H9 (cell line): ENCODE measurements at regions not wholly inside any gene's neighbourhood (a gene's known extent, or its start where the extent isn't known, plus 50 kb on each side); places are given as distances from the start of the nearest gene placed in this dataset.

Experiments used
- DNase-seq: peaks from one replicate; pipeline ENCODE4 v3.0.0-alpha.2; 2017
- H2AFZ ChIP-seq: one replicate; pipeline ENCODE4 v1.6.1; 2013; ENCODE audit warnings: mild to moderate bottlenecking, low read length, control low read depth, moderate library complexity
- H2AK5ac ChIP-seq: 2 replicates; pipeline ENCODE4 v1.6.1; 2013; ENCODE audit warnings: low read length, control low read depth, mixed read lengths; ENCODE audit not compliant: insufficient read length
- H2BK120ac ChIP-seq: one replicate; pipeline ENCODE4 v1.6.1; 2013; ENCODE audit warnings: low read depth, mild to moderate bottlenecking, low read length, control low read depth, inconsistent platforms; ENCODE audit not compliant: poor library complexity, severe bottlenecking
- H2BK12ac ChIP-seq: 2 replicates; pipeline ENCODE4 v1.6.1; 2013; ENCODE audit warnings: low read length, control low read depth, mixed read lengths, low read depth; ENCODE audit not compliant: insufficient read length
- H2BK15ac ChIP-seq: 2 replicates; pipeline ENCODE4 v1.6.1; 2013; ENCODE audit warnings: low read depth, low read length, control low read depth
- H2BK20ac ChIP-seq: one replicate; pipeline ENCODE4 v1.6.1; 2013; ENCODE audit warnings: low read depth, mild to moderate bottlenecking, low read length, control low read depth, inconsistent platforms; ENCODE audit not compliant: poor library complexity, severe bottlenecking
- H2BK5ac ChIP-seq: 2 replicates; pipeline ENCODE4 v1.6.1; 2013; ENCODE audit warnings: low read length, control low read depth, mixed read lengths; ENCODE audit not compliant: insufficient read length
- H3K14ac ChIP-seq: 2 replicates; pipeline ENCODE4 v1.6.1; 2013; ENCODE audit warnings: low read length, control low read depth; ENCODE audit not compliant: insufficient read depth
- H3K18ac ChIP-seq: 2 replicates; pipeline ENCODE4 v1.6.1; 2013; ENCODE audit warnings: low read depth, mild to moderate bottlenecking, mixed read lengths, low read length, control low read depth; ENCODE audit not compliant: insufficient read length
- H3K23ac ChIP-seq: 2 replicates; pipeline ENCODE4 v1.6.1; 2013; ENCODE audit warnings: low read length, control low read depth, mixed read lengths, low read depth; ENCODE audit not compliant: insufficient read length
- H3K23me2 ChIP-seq: 2 replicates; pipeline ENCODE4 v1.6.1; 2013; ENCODE audit warnings: low read depth, mild to moderate bottlenecking, mixed read lengths, low read length, control low read depth; ENCODE audit not compliant: insufficient read length, poor library complexity, severe bottlenecking
- H3K27ac ChIP-seq: 2 replicates; pipeline ENCODE4 v1.5.1; 2013; ENCODE audit warnings: low read length, control low read depth, mixed read lengths, low read depth; ENCODE audit not compliant: insufficient read length
- H3K27me3 ChIP-seq: 2 replicates; pipeline ENCODE4 v1.6.1; 2013; ENCODE audit warnings: low read length, control low read depth, inconsistent platforms; ENCODE audit not compliant: insufficient read depth
- H3K4ac ChIP-seq: 2 replicates; pipeline ENCODE4 v1.6.1; 2013; ENCODE audit warnings: low read depth, mild to moderate bottlenecking, control low read depth, inconsistent platforms, low read length, moderate library complexity
- H3K4me1 ChIP-seq: 2 replicates; pipeline ENCODE4 v1.6.1; 2013; ENCODE audit warnings: low read length, control low read depth, inconsistent platforms; ENCODE audit not compliant: insufficient read depth
- H3K4me2 ChIP-seq: 2 replicates; pipeline ENCODE4 v1.6.1; 2013; ENCODE audit warnings: low read length, control low read depth, mixed read lengths; ENCODE audit not compliant: insufficient read length, insufficient read depth
- H3K56ac ChIP-seq: 2 replicates; pipeline ENCODE4 v1.6.1; 2013; ENCODE audit warnings: low read depth, mild to moderate bottlenecking, mixed read lengths, low read length, control low read depth; ENCODE audit not compliant: insufficient read length
- H3K79me1 ChIP-seq: 2 replicates; pipeline ENCODE4 v1.6.1; 2013; ENCODE audit warnings: low read depth, mild to moderate bottlenecking, moderate library complexity, low read length, control low read depth, inconsistent platforms; ENCODE audit not compliant: insufficient read depth, poor library complexity, severe bottlenecking
- H3K79me2 ChIP-seq: 2 replicates; pipeline ENCODE4 v1.6.1; 2013; ENCODE audit warnings: low read length, control low read depth, inconsistent platforms; ENCODE audit not compliant: insufficient read depth
- H3K9ac ChIP-seq: 2 replicates; pipeline ENCODE4 v1.6.1; 2013; ENCODE audit warnings: low read length, control low read depth, mixed read lengths; ENCODE audit not compliant: insufficient read length; ENCODE audit errors: extremely low read depth
- H3K9me3 ChIP-seq: one replicate; pipeline ENCODE4 v1.6.1; 2013; ENCODE audit warnings: low read depth, low read length, inconsistent platforms; ENCODE audit not compliant: control insufficient read depth
- H3T11ph ChIP-seq: one replicate; pipeline ENCODE4 v1.6.1; 2013; ENCODE audit warnings: mild to moderate bottlenecking, low read length, control low read depth, inconsistent platforms
- H4K20me1 ChIP-seq: one replicate; pipeline ENCODE4 v1.6.1; 2013; ENCODE audit not compliant: control insufficient read depth, insufficient read length, insufficient read depth
- H4K5ac ChIP-seq: 2 replicates; pipeline ENCODE4 v1.6.1; 2013; ENCODE audit warnings: low read depth, mild to moderate bottlenecking, mixed read lengths, low read length, control low read depth; ENCODE audit not compliant: insufficient read length
- H4K8ac ChIP-seq: replicated peaks from 2 replicates; pipeline ENCODE4 v1.6.1; 2013; ENCODE audit warnings: low read length, control low read depth, mixed read lengths, low read depth; ENCODE audit not compliant: insufficient read length
- H4K91ac ChIP-seq: 2 replicates; pipeline ENCODE4 v1.6.1; 2013; ENCODE audit warnings: low read depth, mild to moderate bottlenecking, moderate library complexity, mixed read lengths, low read length, control low read depth; ENCODE audit not compliant: insufficient read length
- H3K27ac Mint-ChIP-seq, 3 experiments: 2 replicates in 2 of 3; 3 replicates in 1 of 3; pipeline ENCODE4 v1.8.0; 2020 to 2021; ENCODE audit warnings: mixed read lengths in 3 of 3, mild to moderate bottlenecking in 1 of 3, moderate library complexity in 1 of 3
- H3K27me3 Mint-ChIP-seq: 2 replicates; pipeline ENCODE4 v1.8.0; 2021; ENCODE audit warnings: low read depth, mild to moderate bottlenecking, moderate library complexity, mixed read lengths
- H3K36me3 Mint-ChIP-seq, 3 experiments: 2 replicates in 2 of 3; 3 replicates in 1 of 3; pipeline ENCODE4 v1.8.0; 2020 to 2021; ENCODE audit warnings: low read depth in 3 of 3, mixed read lengths in 3 of 3; ENCODE audit not compliant: insufficient read depth in 1 of 3
- H3K4me1 Mint-ChIP-seq, 2 experiments: 2 replicates each; pipeline ENCODE4 v1.8.0; 2020; ENCODE audit warnings: mixed read lengths in 2 of 2
- H3K4me3 Mint-ChIP-seq, 2 experiments: 2 replicates in 1 of 2; 3 replicates in 1 of 2; pipeline ENCODE4 v1.8.0; 2020 to 2021; ENCODE audit warnings: mild to moderate bottlenecking in 2 of 2, mixed read lengths in 2 of 2, moderate library complexity in 1 of 2
- H3K9me3 Mint-ChIP-seq, 2 experiments: 2 replicates in 1 of 2; 3 replicates in 1 of 2; pipeline ENCODE4 v1.8.0; 2020; ENCODE audit warnings: mild to moderate bottlenecking in 2 of 2, mixed read lengths in 2 of 2, moderate library complexity in 1 of 2
- WGBS: extraction: QIAGEN DNeasy Blood & Tissue Kit; methylation state at CpG from one replicate; pipeline ENCODE4 v1.1.7; 2013; ENCODE audit warnings: missing lambda C conversion rate, low lambda C conversion rate, mixed read lengths; ENCODE audit not compliant: insufficient read length; ENCODE audit errors: extremely low coverage; 5-methylcytosine and 5-hydroxymethylcytosine counted together
- TF ChIP-seq, protein P1 (sequence below): fragments of 200-600 bp; sonication (generic); conservative IDR thresholded peaks from 3 replicates; pipeline ENCODE4 v1.8.0; 2021; ENCODE audit warnings: antibody characterized with exemption, mild to moderate bottlenecking

DNA sequence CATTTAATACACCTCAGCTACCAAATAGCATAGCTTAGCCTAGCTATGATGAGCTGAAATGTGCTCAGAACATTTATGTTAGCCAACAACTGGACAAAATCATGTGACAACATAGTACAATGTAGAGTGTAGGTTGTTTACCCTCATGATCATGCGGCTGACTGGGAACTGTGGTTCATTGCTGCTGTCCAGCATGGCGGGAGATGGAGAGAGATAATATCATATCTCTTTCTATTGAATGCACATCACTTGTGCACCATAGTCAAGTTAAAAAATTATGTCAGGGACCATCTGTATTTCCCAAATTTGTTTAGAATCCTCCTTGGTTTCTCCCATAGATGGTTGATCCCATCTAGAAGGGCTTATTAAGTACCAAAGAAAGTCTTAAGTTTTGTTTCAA, 151.1 kb upstream of the ELL2 start:
- Histone ChIP-seq H3K4ac (no peak overlapping the region), H3K9me3 (no peaks in the 10 kb centered on the region), H2BK5ac (no peak overlapping the region), H3K23ac (no peak overlapping the region), H3K79me1 (no peaks in the 10 kb centered on the region), H3K79me2 (no peaks in the 10 kb centered on the region), H3K9ac (no peak overlapping the region), H4K5ac (no peak overlapping the region), H4K91ac (no peak overlapping the region), H2BK120ac (no peak overlapping the region), H2BK15ac (no peak overlapping the region), H3T11ph (no peak overlapping the region), H3K4me1 (no peaks in the 10 kb centered on the region), H2AFZ (no peak overlapping the region), H3K23me2 (no peaks in the 10 kb centered on the region), H3K56ac (no peak overlapping the region), H2BK20ac (no peak overlapping the region), H4K8ac (no peak overlapping the region), H3K27ac (no peak overlapping the region), H4K20me1 (no peaks in the 10 kb centered on the region), H3K14ac (no peak overlapping the region), H2AK5ac (no peak overlapping the region), H3K4me2 (no peak overlapping the region), H3K18ac (no peak overlapping the region), H2BK12ac (no peak overlapping the region), H3K27me3 (no peaks in the 10 kb centered on the region)
- H3K4me1 Mint-ChIP-seq: peaks cover 3% of the 10 kb centered on the region in 2 experiments; a peak in 2 of 4 replicates
- H3K27ac Mint-ChIP-seq: no peak overlapping the region
- no peak for DNase-seq
- H3K9me3 Mint-ChIP-seq: peaks cover 4 to 8% of the 10 kb centered on the region in 2 experiments; a peak in 3 of 5 replicates
- no CpG with 5 or more reads among the region's 2 CpGs for WGBS
- TF ChIP-seq, protein P1, sequence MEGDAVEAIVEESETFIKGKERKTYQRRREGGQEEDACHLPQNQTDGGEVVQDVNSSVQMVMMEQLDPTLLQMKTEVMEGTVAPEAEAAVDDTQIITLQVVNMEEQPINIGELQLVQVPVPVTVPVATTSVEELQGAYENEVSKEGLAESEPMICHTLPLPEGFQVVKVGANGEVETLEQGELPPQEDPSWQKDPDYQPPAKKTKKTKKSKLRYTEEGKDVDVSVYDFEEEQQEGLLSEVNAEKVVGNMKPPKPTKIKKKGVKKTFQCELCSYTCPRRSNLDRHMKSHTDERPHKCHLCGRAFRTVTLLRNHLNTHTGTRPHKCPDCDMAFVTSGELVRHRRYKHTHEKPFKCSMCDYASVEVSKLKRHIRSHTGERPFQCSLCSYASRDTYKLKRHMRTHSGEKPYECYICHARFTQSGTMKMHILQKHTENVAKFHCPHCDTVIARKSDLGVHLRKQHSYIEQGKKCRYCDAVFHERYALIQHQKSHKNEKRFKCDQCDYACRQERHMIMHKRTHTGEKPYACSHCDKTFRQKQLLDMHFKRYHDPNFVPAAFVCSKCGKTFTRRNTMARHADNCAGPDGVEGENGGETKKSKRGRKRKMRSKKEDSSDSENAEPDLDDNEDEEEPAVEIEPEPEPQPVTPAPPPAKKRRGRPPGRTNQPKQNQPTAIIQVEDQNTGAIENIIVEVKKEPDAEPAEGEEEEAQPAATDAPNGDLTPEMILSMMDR: no peak
- H3K36me3 Mint-ChIP-seq: peaks cover 4 to 11% (median 7%) of the 10 kb centered on the region in 3 experiments; a peak in 5 of 7 replicates
- no peak overlapping the region for H3K4me3 Mint-ChIP-seq
- no peaks in the 10 kb centered on the region for H3K27me3 Mint-ChIP-seq
